Neural progenitor cell (in vitro differentiated cells): ENCODE measurements at regions not wholly inside any gene's neighbourhood (a gene's known extent, or its start where the extent isn't known, plus 50 kb on each side); places are given as distances from the start of the nearest gene placed in this dataset.

Experiments
- DNase-seq: peaks from one replicate; pipeline ENCODE4 v3.0.0-alpha.2; 2016; ENCODE audit warnings: low spot score
- H2AFZ ChIP-seq: fragments of 200-600 bp; sonication (generic); replicated peaks from 2 replicates; pipeline ENCODE4 v1.6.1; 2016; ENCODE audit warnings: antibody characterized with exemption
- H3F3A ChIP-seq: fragments of 200-600 bp; sonication (generic); 2 replicates; pipeline ENCODE4 v1.6.1; 2016; ENCODE audit warnings: antibody characterized with exemption, low read depth
- H3K27ac ChIP-seq: fragments of 200-600 bp; sonication (generic); 2 replicates; pipeline ENCODE4 v1.5.1; 2016; ENCODE audit warnings: mild to moderate bottlenecking
- H3K27me3 ChIP-seq: fragments of 200-600 bp; sonication (generic); 2 replicates; pipeline ENCODE4 v1.6.1; 2016; ENCODE audit warnings: mild to moderate bottlenecking, moderate library complexity
- H3K36me3 ChIP-seq: fragments of 200-600 bp; sonication (generic); 2 replicates; pipeline ENCODE4 v1.5.1; 2016
- H3K4me1 ChIP-seq: fragments of 200-600 bp; sonication (generic); 2 replicates; pipeline ENCODE4 v1.6.1; 2016; ENCODE audit warnings: mixed run types
- H3K4me2 ChIP-seq: fragments of 200-600 bp; sonication (generic); 2 replicates; pipeline ENCODE4 v1.6.1; 2016
- H3K4me3 ChIP-seq: fragments of 200-600 bp; sonication (generic); 2 replicates; pipeline ENCODE4 v1.5.1; 2016
- H3K79me2 ChIP-seq: fragments of 200-600 bp; sonication (generic); 2 replicates; pipeline ENCODE4 v1.6.1; 2016; ENCODE audit warnings: low read depth
- H3K9ac ChIP-seq: fragments of 200-600 bp; sonication (generic); 2 replicates; pipeline ENCODE4 v1.6.1; 2016
- H3K9me3 ChIP-seq: fragments of 200-600 bp; sonication (generic); 2 replicates; pipeline ENCODE4 v1.5.1; 2016; ENCODE audit warnings: low read depth
- H4K20me1 ChIP-seq: fragments of 200-600 bp; sonication (generic); 2 replicates; pipeline ENCODE4 v1.6.1; 2016; ENCODE audit warnings: low read depth
- H3K27ac Mint-ChIP-seq: 3 replicates; pipeline ENCODE4 v1.8.0; 2021; ENCODE audit warnings: mixed read lengths
- H3K27me3 Mint-ChIP-seq: 2 replicates; pipeline ENCODE4 v1.8.0; 2022; ENCODE audit warnings: low read depth, mild to moderate bottlenecking, inconsistent platforms, moderate library complexity, mixed read lengths; ENCODE audit not compliant: insufficient read depth
- H3K36me3 Mint-ChIP-seq: 3 replicates; pipeline ENCODE4 v1.8.0; 2021; ENCODE audit warnings: mixed read lengths
- H3K4me1 Mint-ChIP-seq: 3 replicates; pipeline ENCODE4 v1.8.0; 2021; ENCODE audit warnings: mixed read lengths
- H3K4me3 Mint-ChIP-seq: 3 replicates; pipeline ENCODE4 v1.8.0; 2021; ENCODE audit warnings: mild to moderate bottlenecking, moderate library complexity, mixed read lengths
- H3K9me3 Mint-ChIP-seq: 3 replicates; pipeline ENCODE4 v1.8.0; 2020; ENCODE audit warnings: mixed read lengths
- CTCF ChIP-seq: fragments of 200-600 bp; sonication (generic); IDR thresholded peaks from 2 replicates; pipeline ENCODE4 v1.5.1; 2017; ENCODE audit warnings: antibody characterized with exemption, mild to moderate bottlenecking
- EZH2 ChIP-seq: fragments of 200-600 bp; sonication (generic); IDR thresholded peaks from 2 replicates; pipeline ENCODE4 v1.6.1; 2017; ENCODE audit warnings: antibody characterized with exemption, mild to moderate bottlenecking, moderate library complexity
- EZH2phosphoT487 ChIP-seq: fragments of 200-600 bp; sonication (generic); IDR thresholded peaks from 2 replicates; pipeline ENCODE4 v1.6.1; 2017; ENCODE audit warnings: antibody characterized with exemption

- TF ChIP-seq EZH2phosphoT487 (no peak), EZH2 (no peak), CTCF (no peak)
- Mint-ChIP-seq H3K27ac (no peak overlapping the region), H3K36me3 (peaks cover 3% of the 10 kb centered on the region)
Observed at GRCh38 chr6:147755999-147756398, 247.5 kb downstream of the SAMD5 start.

DNA sequence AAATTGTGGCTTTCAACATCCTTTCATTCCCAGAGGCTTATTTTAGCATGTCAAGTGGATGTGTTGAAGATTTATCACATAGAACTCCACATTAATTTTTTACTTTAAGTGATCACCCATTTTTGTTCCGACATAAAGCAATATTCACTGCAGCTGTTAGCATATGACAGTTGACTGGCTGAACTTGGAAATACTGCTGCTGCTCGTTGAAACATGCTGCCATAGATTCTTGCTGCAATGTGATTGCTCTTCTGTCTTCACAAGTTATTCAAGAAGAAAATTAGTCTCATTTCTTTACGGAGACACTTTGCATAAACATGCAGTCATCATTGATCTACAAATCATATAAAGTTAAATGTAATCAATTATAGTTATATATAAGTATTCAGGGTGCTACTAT, 248.4 kb downstream of the SAMD5 start:
- Histone ChIP-seq H3K36me3 (no peaks in the 10 kb centered on the region), H4K20me1 (no peaks in the 10 kb centered on the region), H3K4me3 (no peak overlapping the region), H3K79me2 (no peaks in the 10 kb centered on the region), H3K27me3 (no peaks in the 10 kb centered on the region), H3K27ac (no peak overlapping the region), H2AFZ (no peak overlapping the region), H3K9ac (no peak overlapping the region), H3K9me3 (no peaks in the 10 kb centered on the region), H3F3A (no peaks in the 10 kb centered on the region), H3K4me1 (no peaks in the 10 kb centered on the region), H3K4me2 (no peak overlapping the region)
- no peak for DNase-seq
- Mint-ChIP-seq H3K9me3 (peaks cover 10% of the 10 kb centered on the region), H3K4me1 (peaks cover 5% of the 10 kb centered on the region), H3K4me3 (no peak overlapping the region), H3K36me3 (peaks cover 3% of the 10 kb centered on the region), H3K27ac (no peak overlapping the region), H3K27me3 (peaks cover 2% of the 10 kb centered on the region)
- TF ChIP-seq EZH2phosphoT487 = no peak
- TF ChIP-seq CTCF = no peak
- TF ChIP-seq EZH2 = no peak

More at GRCh38 chr6:147755999-147756398, 247.5 kb downstream of the SAMD5 start:
- H3K4me2 ChIP-seq = no peak overlapping the region
- no peaks in the 10 kb centered on the region for H3K4me1 ChIP-seq
- Mint-ChIP-seq H3K4me3 (no peak overlapping the region), H3K4me1 (peaks cover 5% of the 10 kb centered on the region), H3K9me3 (peaks cover 10% of the 10 kb centered on the region), H3K27me3 (peaks cover 2% of the 10 kb centered on the region)
- H3K9ac ChIP-seq = no peak overlapping the region
- H4K20me1 ChIP-seq = no peaks in the 10 kb centered on the region
- no peak overlapping the region for H3K4me3 ChIP-seq
- H3K27me3 ChIP-seq = no peaks in the 10 kb centered on the region
- H2AFZ ChIP-seq = no peak overlapping the region
- no peaks in the 10 kb centered on the region for H3K36me3 ChIP-seq
- no peaks in the 10 kb centered on the region for H3F3A ChIP-seq
- H3K79me2 ChIP-seq = no peaks in the 10 kb centered on the region
- no peak overlapping the region for H3K27ac ChIP-seq
- no peaks in the 10 kb centered on the region for H3K9me3 ChIP-seq
- DNase-seq = no peak

GRCh38 chr6:147757291-147757690, 248.8 kb downstream of the SAMD5 start:
- peaks cover 10% of the 10 kb centered on the region for H3K9me3 Mint-ChIP-seq
- H3K4me3 ChIP-seq = no peak overlapping the region
- H4K20me1 ChIP-seq = no peaks in the 10 kb centered on the region

More at GRCh38 chr6:147757291-147757690, 248.8 kb downstream of the SAMD5 start:
- no peak overlapping the region for H3K4me3 Mint-ChIP-seq
- Histone ChIP-seq H3K79me2 (no peaks in the 10 kb centered on the region), H3F3A (no peaks in the 10 kb centered on the region), H2AFZ (no peak overlapping the region), H3K4me1 (no peaks in the 10 kb centered on the region), H3K27ac (no peak overlapping the region), H3K36me3 (no peaks in the 10 kb centered on the region), H3K4me2 (no peak overlapping the region), H3K9me3 (no peaks in the 10 kb centered on the region), H3K27me3 (no peaks in the 10 kb centered on the region), H3K9ac (no peak overlapping the region)
- DNase-seq = no peak
- no peak for TF ChIP-seq EZH2
- TF ChIP-seq CTCF = no peak
- TF ChIP-seq EZH2phosphoT487 = no peak
- H3K27ac Mint-ChIP-seq = no peak overlapping the region
- peaks cover 2% of the 10 kb centered on the region for H3K27me3 Mint-ChIP-seq
- H3K4me1 Mint-ChIP-seq = peaks cover 5% of the 10 kb centered on the region
- H3K36me3 Mint-ChIP-seq = peaks cover 3% of the 10 kb centered on the region
